ENCODE measurements at regions not wholly inside any gene's neighbourhood (a gene's known extent, or its start where the extent isn't known, plus 50 kb on each side); places are given as distances from the start of the nearest gene placed in this dataset.

GRCh38 chr11:87425943-87426342 lies 388.2 kb downstream of the TMEM135 start:
- Histone ChIP-seq H3K9me3 (ENCODE audit: control insufficient read depth, insufficient read depth, low read depth, low read length) (no peaks in the 10 kb centered on the region), H3K27me3 (ENCODE audit: control insufficient read depth, insufficient read depth, low read length) (no peaks in the 10 kb centered on the region), H3K79me2 (ENCODE audit: control insufficient read depth, insufficient read depth, low read length) (no peaks in the 10 kb centered on the region), H3K36me3 (ENCODE audit: control insufficient read depth, insufficient read depth, low read length) (no peaks in the 10 kb centered on the region), H3K27ac (ENCODE audit: insufficient read depth, low read length) (peak overlapping the region; percentile 2), H3K4me1 (ENCODE audit: control insufficient read depth, extremely low read depth, insufficient read depth, low read length) (peaks cover 13% of the 10 kb centered on the region), H2AFZ (ENCODE audit: low read length) (no peak overlapping the region), H4K20me1 (ENCODE audit: control insufficient read depth, extremely low read depth, insufficient read depth, low read length) (no peaks in the 10 kb centered on the region), H3K4me2 (ENCODE audit: extremely low read depth, insufficient read depth, low read length) (no peak overlapping the region), H3K4me3 (replicated peaks in 1 of 4; ENCODE audit: control extremely low read depth in 1 of 4, insufficient read depth in 1 of 4, low read depth in 3 of 4, low read length in 4 of 4) (no peak overlapping the region), H3K9ac (ENCODE audit: insufficient read depth, low read length) (no peak overlapping the region)
- DNase-seq (ENCODE audit: low read depth in 2 of 2) = peak in 1 of 2 donors; percentile 80
- no peak for TF ChIP-seq EZH2 (IDR thresholded peaks at IDR 0.05; ENCODE audit: low read length, missing control alignments)
- no peak for TF ChIP-seq CTCF (conservative IDR thresholded peaks at IDR 0.05 in 1 of 2, IDR thresholded peaks at IDR 0.05 in 1 of 2; ENCODE audit: low read depth in 1 of 2, low read length in 2 of 2)

GRCh38 chr11:87425391-87425790 lies 387.7 kb downstream of the TMEM135 start:
- Histone ChIP-seq H3K9ac (ENCODE audit: insufficient read depth, low read length) (no peak overlapping the region), H3K4me3 (replicated peaks in 1 of 4; ENCODE audit: control extremely low read depth in 1 of 4, insufficient read depth in 1 of 4, low read depth in 3 of 4, low read length in 4 of 4) (no peak overlapping the region), H3K27me3 (ENCODE audit: control insufficient read depth, insufficient read depth, low read length) (no peaks in the 10 kb centered on the region), H3K9me3 (ENCODE audit: control insufficient read depth, insufficient read depth, low read depth, low read length) (no peaks in the 10 kb centered on the region), H3K36me3 (ENCODE audit: control insufficient read depth, insufficient read depth, low read length) (no peaks in the 10 kb centered on the region), H3K79me2 (ENCODE audit: control insufficient read depth, insufficient read depth, low read length) (no peaks in the 10 kb centered on the region), H3K27ac (ENCODE audit: insufficient read depth, low read length) (peak overlapping the region; percentile 2), H4K20me1 (ENCODE audit: control insufficient read depth, extremely low read depth, insufficient read depth, low read length) (no peaks in the 10 kb centered on the region), H3K4me1 (ENCODE audit: control insufficient read depth, extremely low read depth, insufficient read depth, low read length) (peaks cover 13% of the 10 kb centered on the region), H2AFZ (ENCODE audit: low read length) (no peak overlapping the region), H3K4me2 (ENCODE audit: extremely low read depth, insufficient read depth, low read length) (no peak overlapping the region)
- no peak for TF ChIP-seq CTCF (conservative IDR thresholded peaks at IDR 0.05 in 1 of 2, IDR thresholded peaks at IDR 0.05 in 1 of 2; ENCODE audit: low read depth in 1 of 2, low read length in 2 of 2)
- TF ChIP-seq EZH2 (IDR thresholded peaks at IDR 0.05; ENCODE audit: low read length, missing control alignments) = no peak
- DNase-seq (ENCODE audit: low read depth in 2 of 2) = no peak

- Histone ChIP-seq H3K27ac (ENCODE audit: insufficient read depth, low read length) (no peak overlapping the region), H3K4me2 (ENCODE audit: extremely low read depth, insufficient read depth, low read length) (no peak overlapping the region), H2AFZ (ENCODE audit: low read length) (no peak overlapping the region), H3K79me2 (ENCODE audit: control insufficient read depth, insufficient read depth, low read length) (no peaks in the 10 kb centered on the region), H3K27me3 (ENCODE audit: control insufficient read depth, insufficient read depth, low read length) (no peaks in the 10 kb centered on the region), H3K9ac (ENCODE audit: insufficient read depth, low read length) (no peak overlapping the region), H3K9me3 (ENCODE audit: control insufficient read depth, insufficient read depth, low read depth, low read length) (no peaks in the 10 kb centered on the region), H3K4me3 (replicated peaks in 1 of 4; ENCODE audit: control extremely low read depth in 1 of 4, insufficient read depth in 1 of 4, low read depth in 3 of 4, low read length in 4 of 4) (no peak overlapping the region), H4K20me1 (ENCODE audit: control insufficient read depth, extremely low read depth, insufficient read depth, low read length) (no peaks in the 10 kb centered on the region), H3K4me1 (ENCODE audit: control insufficient read depth, extremely low read depth, insufficient read depth, low read length) (peaks cover 11% of the 10 kb centered on the region), H3K36me3 (ENCODE audit: control insufficient read depth, insufficient read depth, low read length) (no peaks in the 10 kb centered on the region)
- DNase-seq (ENCODE audit: low read depth in 2 of 2) = no peak
- no peak for TF ChIP-seq CTCF (conservative IDR thresholded peaks at IDR 0.05 in 1 of 2, IDR thresholded peaks at IDR 0.05 in 1 of 2; ENCODE audit: low read depth in 1 of 2, low read length in 2 of 2)
- no peak for TF ChIP-seq EZH2 (IDR thresholded peaks at IDR 0.05; ENCODE audit: low read length, missing control alignments)
These were observed 385.4 kb downstream of the TMEM135 start for GRCh38 chr11:87423161-87423560.
